HT-29 (cell line): ENCODE measurements at regions not wholly inside any gene's neighbourhood (a gene's known extent, or its start where the extent isn't known, plus 50 kb on each side); places are given as distances from the start of the nearest gene placed in this dataset.

ENCODE experiments used
- DNase-seq: peaks from one replicate; pipeline ENCODE4 v3.0.0-alpha.2; 2015; ENCODE audit warnings: low spot score

- no peak for DNase-seq
These were observed 254.6 kb downstream of the IRX2 start for GRCh38 chr5:2496891-2497290.

DNA sequence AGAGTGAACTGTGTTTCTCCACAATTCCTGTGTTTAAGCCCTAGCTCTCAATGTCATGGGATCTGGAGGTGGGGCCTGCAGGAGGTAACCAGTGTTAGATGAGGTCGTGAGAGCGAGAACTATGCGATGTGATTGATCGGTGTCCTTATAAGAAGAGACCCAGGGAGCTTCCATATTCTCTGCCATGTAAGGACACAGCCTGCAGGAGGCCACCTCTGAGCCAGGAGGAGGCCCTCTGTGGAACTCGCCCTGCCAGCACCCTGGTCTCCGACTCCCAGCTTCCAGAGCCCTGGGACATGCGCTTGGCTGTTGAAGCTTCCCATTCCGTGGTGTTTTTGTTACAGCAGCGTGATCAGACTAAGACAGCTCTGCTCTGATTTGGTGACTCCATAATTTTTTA is 255.4 kb downstream of the IRX2 start:
- DNase-seq: peak; percentile 10

- no peak for DNase-seq
These were observed 258.1 kb downstream of the IRX2 start for GRCh38 chr5:2493356-2493755.

DNA sequence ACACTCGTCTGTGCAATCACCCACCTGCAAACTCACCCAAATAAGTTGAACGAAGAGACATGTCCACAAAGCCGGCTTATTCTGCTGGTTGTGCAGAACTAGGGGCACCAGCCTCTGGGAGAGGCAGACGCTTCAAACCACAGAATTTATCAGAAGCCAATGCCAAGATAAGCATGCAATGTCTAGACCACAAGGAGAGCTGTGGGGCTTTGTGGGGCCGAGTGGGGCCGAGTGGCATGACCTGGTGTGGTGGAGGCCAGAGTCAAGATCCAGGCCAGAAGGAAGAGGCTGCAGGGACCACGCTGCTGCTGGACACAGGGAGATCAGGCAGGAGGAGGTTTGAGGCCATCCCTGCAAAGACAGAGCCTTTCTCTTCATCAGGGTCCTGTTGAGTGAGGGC is 259.0 kb downstream of the IRX2 start:
- no peak for DNase-seq

DNA sequence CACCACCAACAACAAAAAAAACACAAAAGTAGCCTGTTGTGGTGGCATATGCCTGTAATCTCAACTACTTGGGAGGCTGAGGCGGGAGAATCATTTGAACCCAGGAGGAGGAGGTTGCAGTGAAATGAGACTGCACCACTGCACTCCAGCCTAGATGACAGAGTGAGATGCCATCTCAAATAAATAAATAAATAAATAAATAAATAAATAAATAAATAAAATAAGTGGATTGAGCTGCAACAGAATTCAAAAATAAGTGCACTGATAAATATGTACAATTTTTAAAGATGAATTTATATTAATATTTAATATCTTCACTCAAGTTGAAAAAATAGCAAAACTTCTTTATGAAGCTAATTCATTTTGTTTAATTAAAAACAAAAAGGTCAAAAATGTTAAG is 259.6 kb downstream of the IRX2 start:
- no peak for DNase-seq

DNA sequence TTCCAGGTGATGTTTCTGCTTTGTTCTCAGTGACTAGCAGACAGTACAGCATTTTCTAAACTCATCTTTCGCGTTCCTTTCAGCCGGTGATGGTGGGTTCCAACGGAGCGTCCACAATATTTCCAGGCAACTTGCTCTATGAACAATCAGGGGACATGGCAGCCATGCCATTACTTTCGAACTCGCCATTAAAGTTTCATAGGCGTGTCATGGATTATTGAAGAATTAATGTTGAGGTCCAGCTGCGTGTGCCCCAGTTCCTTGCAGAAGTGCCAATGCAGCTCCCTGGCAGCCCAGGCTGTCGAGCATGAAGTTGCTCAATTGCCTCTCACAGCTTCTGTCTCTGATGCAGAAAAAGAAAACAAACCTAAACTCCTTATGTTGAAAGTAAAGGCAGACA is 262.2 kb downstream of the IRX2 start:
- DNase-seq: no peak

GRCh38 chr5:2488593-2488992 is 262.9 kb downstream of the IRX2 start:
- no peak for DNase-seq

DNA sequence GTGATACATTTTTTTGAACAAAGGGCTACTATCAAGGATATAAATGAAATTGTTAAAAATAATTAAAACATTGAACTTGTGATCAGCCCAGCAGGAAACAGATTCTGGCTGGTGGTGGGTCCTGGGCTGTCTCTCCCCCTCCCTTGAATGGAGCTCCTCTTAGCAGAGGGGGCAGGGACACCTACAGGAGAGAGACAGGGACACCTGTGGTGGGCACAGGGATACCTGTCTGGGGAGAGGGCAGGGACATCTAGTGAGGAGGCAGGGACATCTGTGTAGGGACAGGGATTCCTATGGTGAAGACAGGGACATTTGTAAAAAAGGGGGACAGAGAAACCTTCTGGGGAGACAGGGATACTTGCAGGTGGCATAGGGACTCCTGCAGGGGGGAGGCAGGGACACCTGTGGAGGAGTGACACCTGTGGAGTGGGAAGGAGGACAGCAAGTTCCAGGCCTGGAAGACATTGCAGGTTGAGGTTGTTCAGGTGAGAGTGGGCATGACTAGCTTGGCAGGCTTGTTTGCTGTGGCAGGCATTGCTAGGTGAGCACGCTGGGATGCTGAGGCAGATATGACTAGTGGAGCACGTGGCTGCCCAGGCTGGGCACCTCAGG is 264.2 kb downstream of the IRX2 start:
- DNase-seq: no peak

DNA sequence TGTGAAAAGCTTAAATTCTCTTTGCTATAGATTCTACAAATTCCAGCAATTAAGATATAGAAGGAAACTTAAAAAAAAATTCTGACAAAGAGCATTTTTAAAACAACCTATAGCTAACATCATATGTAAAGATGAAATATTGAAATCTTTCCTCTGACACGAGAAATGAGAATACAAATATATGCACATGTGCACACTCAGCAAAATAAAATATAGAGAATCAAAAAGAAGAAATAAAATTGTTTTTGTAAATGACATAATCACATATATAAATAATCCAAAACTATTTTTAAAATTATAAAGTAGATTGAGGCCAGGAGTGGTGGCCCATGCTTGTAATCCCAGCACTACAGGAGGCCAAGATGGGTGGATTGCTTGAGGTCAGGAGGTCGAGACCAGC is 265.1 kb downstream of the IRX2 start:
- no peak for DNase-seq

DNA sequence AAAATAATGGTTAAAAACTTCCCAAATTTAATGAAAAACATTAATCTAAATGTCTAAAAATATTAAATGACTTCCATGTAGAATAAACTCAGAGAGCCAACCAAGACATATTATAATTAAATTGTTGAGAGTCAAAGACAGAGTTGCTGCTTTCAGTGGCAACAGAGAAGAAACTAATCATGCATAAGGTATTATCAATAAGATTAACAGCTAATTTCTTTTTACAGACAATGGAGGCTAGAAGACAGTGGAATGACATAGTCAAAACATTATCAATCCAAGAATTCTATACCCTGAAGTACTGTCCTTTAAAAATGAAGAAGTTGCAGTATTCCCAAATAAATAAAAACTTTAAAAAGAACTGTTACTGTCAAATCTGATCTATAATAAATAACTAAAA is 268.7 kb downstream of the IRX2 start:
- DNase-seq: no peak

DNA sequence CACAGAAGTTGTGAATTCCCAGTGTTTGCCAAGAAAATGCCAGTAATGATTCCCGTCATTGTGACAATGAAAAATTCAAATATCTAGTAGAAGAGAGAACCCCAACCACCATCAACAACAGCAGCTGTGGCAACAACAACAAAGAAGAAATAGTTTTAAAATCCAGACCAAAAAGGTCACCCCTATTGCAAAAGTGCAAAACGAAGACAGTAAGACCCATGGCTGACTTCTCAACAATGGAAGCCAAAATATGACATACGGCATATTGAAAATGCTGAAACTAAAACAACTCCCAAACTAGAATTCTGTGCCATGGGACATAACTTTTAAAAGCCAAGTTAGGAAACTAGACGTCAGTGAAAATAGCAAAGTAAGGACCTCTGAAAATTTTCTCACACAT is 270.6 kb downstream of the IRX2 start:
- DNase-seq: no peak

- DNase-seq: no peak
These were observed 275.6 kb downstream of the IRX2 start for GRCh38 chr5:2475902-2476301.

DNA sequence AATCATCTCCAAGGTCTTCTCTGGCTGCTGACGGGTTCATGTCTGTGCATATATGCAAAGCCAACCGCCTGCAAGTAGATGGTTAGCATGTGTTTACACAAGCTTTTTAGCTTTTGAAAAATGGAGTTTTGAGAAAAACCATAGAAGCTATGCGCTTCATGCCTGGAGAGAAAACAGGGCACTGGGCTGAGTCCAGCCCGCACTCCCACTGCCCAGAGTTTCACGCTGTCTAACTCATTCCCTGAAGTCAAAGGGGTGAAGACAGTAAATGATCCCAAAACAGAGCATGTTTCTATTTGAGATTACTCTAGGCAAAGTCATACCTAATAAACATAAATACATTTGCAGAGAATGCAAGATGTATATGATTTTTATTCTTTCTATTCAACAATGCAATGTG is 278.8 kb downstream of the IRX2 start:
- DNase-seq: no peak

- no peak for DNase-seq
These were observed 280.2 kb downstream of the IRX2 start for GRCh38 chr5:2471152-2471879.

DNA sequence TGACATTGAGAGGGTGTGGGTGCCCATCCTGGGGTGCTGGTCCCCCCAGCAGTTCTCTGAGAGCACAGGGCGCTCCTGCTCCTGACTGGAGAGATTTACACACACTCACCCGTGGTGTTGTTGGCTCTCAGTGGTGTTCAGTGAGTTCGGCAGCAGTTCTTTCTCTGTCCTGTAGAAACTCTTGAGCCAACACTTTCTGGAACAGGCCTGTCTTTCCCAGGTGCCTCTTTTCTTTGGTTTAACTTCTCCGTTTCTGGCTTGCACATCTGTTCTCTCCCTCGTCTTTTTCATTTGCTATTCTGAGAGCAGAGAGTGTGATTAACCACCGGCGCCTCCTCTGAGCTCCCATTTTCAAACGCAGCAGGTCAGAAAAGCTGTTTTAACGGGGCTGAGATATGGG is 284.5 kb downstream of the IRX2 start:
- no peak for DNase-seq

DNA sequence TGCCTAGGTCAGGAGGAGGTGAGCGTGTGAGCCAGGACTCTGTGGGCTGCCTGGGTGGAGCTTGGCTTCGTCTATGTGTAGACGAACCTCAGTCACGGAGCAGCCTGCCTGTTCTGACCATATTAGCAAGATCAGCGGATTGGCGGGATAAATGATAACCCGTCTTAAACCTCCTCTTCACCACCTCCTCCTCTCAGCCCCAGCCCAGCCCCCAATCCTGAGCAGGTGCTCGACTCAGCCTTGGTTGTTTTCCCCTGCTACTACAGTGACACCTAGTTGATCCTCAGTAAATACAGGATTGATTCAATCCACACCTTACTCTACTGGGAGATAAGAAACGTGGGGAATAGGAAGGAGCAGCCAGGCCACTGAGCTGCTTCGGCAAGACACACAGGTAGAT is 286.1 kb downstream of the IRX2 start:
- DNase-seq: no peak

- no peak for DNase-seq
These were observed 287.3 kb downstream of the IRX2 start for GRCh38 chr5:2464141-2464540.

GRCh38 chr5:2461701-2462691 is 289.5 kb downstream of the IRX2 start:
- DNase-seq: no peak

DNA sequence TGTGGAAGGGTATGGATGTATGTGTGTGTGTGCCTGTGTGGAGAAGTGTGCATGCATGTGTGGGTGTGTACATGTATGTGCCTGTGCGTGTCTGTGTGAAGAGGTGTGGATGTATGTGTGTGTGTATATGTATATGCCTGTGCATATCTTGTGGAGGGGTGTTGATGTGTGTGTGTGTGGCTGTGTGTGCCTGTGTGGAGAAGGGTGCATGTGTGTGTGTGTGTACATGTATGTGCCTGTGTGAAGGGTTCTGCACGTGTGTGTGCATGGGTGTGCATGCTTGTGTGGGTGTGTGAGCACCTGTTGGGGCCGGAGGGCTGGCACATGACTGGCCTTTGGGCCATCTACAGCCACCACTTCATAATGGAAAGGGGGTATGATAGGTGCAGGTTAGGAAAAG is 291.4 kb downstream of the IRX2 start:
- no peak for DNase-seq

- no peak for DNase-seq
These were observed 292.2 kb downstream of the IRX2 start for GRCh38 chr5:2459251-2459650.

- DNase-seq: no peak
These were observed 295.6 kb downstream of the IRX2 start for GRCh38 chr5:2455878-2456277.

- DNase-seq: no peak
These were observed 296.6 kb downstream of the IRX2 start for GRCh38 chr5:2454876-2455275.

DNA sequence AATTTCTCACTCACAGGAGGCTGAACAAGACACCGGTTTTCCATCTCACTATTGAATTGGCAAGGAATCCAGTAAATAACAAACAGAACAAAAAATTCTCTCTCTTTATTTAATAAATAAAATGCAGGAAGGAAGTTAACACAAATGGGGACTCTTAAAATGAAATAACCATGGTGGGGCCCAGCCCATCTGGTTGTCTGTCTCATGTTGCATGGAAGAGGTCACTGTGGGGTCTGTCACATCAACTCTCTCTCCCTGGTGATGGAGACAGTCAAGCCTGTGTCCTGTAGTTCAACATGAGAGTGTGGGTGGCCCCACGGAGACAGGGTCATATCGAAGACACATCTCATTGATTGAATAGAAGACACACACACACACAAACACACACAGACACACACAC is 297.7 kb downstream of the IRX2 start:
- DNase-seq: no peak
